Testis (tissue), 2 donors: ENCODE measurements at regions not wholly inside any gene's neighbourhood (a gene's known extent, or its start where the extent isn't known, plus 50 kb on each side); places are given as distances from the start of the nearest gene placed in this dataset.

Experiments
- POLR2A ChIP-seq: fragments of 450-650 bp; IDR thresholded peaks from one replicate; pipeline ENCODE4 v1.6.1; 2017; ENCODE audit warnings: antibody characterized with exemption, mild to moderate bottlenecking, moderate library complexity
- TF ChIP-seq, protein P1 (sequence below), 3 experiments: fragments of 450-650 bp in 2 of 3; fragments of 200-600 bp in 1 of 3; sonication (generic) in 1 of 3; IDR thresholded peaks; one replicate each; pipeline ENCODE4 v1.5.1; 2016 to 2019; ENCODE audit warnings: antibody characterized with exemption in 3 of 3, mild to moderate bottlenecking in 2 of 3, moderate library complexity in 1 of 3

DNA sequence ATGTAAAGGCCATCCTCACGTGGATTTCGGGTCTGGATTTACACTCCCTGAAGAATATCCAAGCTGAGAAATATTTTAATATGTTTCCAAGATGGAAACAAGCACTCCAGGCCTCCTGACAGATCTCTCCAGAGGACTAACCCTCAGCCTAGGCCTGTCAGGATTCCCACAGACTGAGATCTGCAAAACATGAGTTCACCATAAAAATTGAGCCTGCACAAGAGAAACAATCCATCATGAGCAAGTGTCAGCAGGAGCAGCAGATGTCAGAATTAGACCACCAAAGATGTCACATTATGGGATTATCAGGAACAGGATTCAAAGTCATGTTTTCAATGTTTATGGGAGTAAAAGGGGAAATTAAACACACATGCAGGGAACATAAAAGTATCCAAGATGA, 191.3 kb downstream of the TFCP2L1 start:
- TF ChIP-seq, protein P1, sequence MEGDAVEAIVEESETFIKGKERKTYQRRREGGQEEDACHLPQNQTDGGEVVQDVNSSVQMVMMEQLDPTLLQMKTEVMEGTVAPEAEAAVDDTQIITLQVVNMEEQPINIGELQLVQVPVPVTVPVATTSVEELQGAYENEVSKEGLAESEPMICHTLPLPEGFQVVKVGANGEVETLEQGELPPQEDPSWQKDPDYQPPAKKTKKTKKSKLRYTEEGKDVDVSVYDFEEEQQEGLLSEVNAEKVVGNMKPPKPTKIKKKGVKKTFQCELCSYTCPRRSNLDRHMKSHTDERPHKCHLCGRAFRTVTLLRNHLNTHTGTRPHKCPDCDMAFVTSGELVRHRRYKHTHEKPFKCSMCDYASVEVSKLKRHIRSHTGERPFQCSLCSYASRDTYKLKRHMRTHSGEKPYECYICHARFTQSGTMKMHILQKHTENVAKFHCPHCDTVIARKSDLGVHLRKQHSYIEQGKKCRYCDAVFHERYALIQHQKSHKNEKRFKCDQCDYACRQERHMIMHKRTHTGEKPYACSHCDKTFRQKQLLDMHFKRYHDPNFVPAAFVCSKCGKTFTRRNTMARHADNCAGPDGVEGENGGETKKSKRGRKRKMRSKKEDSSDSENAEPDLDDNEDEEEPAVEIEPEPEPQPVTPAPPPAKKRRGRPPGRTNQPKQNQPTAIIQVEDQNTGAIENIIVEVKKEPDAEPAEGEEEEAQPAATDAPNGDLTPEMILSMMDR (IDR thresholded peaks at IDR 0.05), result no peak
- TF ChIP-seq POLR2A, result no peak
